Activated CD8-positive, alpha-beta T cell treated with anti-CD3 and anti-CD28 coated beads for 36 hours (primary cell): ENCODE measurements at regions not wholly inside any gene's neighbourhood (a gene's known extent, or its start where the extent isn't known, plus 50 kb on each side); places are given as distances from the start of the nearest gene placed in this dataset.

ENCODE experiments used
- ATAC-seq: fragments of 200-7000 bp; cut with Tn5 transposase; one replicate; pipeline ENCODE4 v1.10.0; 2021; ENCODE audit warnings: mild to moderate bottlenecking, moderate library complexity
- CTCF ChIA-PET: fragments of 350-600 bp; sonication (Branson Sonifier 250); formaldehyde crosslinking; loops from one replicate; lab custom pipeline; 2021; ENCODE audit warnings: antibody characterized with exemption; lab: Charles Lee
- POLR2A ChIA-PET: fragments of 350-600 bp; sonication (Branson Sonifier 250); formaldehyde crosslinking; loops from one replicate; lab custom pipeline; 2021; ENCODE audit warnings: antibody characterized with exemption; lab: Charles Lee
- DNase-seq: peaks from one replicate; pipeline ENCODE4 v3.0.0-alpha.2; 2020
- H3K27ac Mint-ChIP-seq: one replicate; pipeline ENCODE4 v1.8.0; 2021; ENCODE audit warnings: mild to moderate bottlenecking, mixed read lengths
- H3K27me3 Mint-ChIP-seq: one replicate; pipeline ENCODE4 v1.8.0; 2021; ENCODE audit warnings: mixed read lengths
- H3K36me3 Mint-ChIP-seq: one replicate; pipeline ENCODE4 v1.8.0; 2021; ENCODE audit warnings: low read depth, mixed read lengths
- H3K4me1 Mint-ChIP-seq: one replicate; pipeline ENCODE4 v1.8.0; 2021; ENCODE audit warnings: low read depth, mixed read lengths
- H3K4me3 Mint-ChIP-seq: one replicate; pipeline ENCODE4 v1.8.0; 2021; ENCODE audit warnings: mild to moderate bottlenecking, moderate library complexity, mixed read lengths
- H3K9me3 Mint-ChIP-seq: one replicate; pipeline ENCODE4 v1.8.0; 2021; ENCODE audit warnings: mixed read lengths
- intact Hi-C: fragments of 100-400 bp; cut with micrococcal nuclease; formaldehyde crosslinking; loops from one replicate; pipeline ENCODE4 v1.10.0; 2022
- TF ChIP-seq, protein P1 (sequence below): fragments of 200-600 bp; IDR thresholded peaks from one replicate; pipeline ENCODE4 v1.8.0; 2022; ENCODE audit warnings: antibody characterized with exemption, mild to moderate bottlenecking

DNA sequence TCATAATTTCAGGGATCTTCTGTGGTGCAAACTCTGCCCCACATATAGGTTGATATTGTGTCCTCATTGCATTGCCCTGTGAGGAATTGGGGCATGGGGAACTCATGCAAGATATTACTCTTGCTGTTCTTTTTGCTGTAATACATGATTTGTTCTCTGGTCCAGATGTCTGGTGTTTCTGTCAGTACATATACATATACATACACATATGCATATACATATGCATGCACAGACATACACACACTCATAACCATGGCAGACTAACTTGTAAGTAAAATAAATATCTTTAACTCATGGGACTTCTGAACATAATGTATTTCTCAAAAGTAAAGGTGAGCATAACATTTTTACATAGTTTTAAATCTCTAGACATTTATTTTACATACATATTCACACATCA, 438.3 kb downstream of the CD109 start:
- DNase-seq (no peak), ATAC-seq (no peak)
- intact Hi-C loops, result no loop called here
- ChIA-PET CTCF (no interaction called here), POLR2A (no interaction called here)
- no peaks in the 10 kb centered on the region for H3K27me3 Mint-ChIP-seq
- no peaks in the 10 kb centered on the region for H3K9me3 Mint-ChIP-seq
- TF ChIP-seq, protein P1, sequence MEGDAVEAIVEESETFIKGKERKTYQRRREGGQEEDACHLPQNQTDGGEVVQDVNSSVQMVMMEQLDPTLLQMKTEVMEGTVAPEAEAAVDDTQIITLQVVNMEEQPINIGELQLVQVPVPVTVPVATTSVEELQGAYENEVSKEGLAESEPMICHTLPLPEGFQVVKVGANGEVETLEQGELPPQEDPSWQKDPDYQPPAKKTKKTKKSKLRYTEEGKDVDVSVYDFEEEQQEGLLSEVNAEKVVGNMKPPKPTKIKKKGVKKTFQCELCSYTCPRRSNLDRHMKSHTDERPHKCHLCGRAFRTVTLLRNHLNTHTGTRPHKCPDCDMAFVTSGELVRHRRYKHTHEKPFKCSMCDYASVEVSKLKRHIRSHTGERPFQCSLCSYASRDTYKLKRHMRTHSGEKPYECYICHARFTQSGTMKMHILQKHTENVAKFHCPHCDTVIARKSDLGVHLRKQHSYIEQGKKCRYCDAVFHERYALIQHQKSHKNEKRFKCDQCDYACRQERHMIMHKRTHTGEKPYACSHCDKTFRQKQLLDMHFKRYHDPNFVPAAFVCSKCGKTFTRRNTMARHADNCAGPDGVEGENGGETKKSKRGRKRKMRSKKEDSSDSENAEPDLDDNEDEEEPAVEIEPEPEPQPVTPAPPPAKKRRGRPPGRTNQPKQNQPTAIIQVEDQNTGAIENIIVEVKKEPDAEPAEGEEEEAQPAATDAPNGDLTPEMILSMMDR, result no peak
- H3K4me1 Mint-ChIP-seq, result no peaks in the 10 kb centered on the region
- no peak overlapping the region for H3K4me3 Mint-ChIP-seq
- H3K36me3 Mint-ChIP-seq, result no peaks in the 10 kb centered on the region
- H3K27ac Mint-ChIP-seq, result no peak overlapping the region

DNA sequence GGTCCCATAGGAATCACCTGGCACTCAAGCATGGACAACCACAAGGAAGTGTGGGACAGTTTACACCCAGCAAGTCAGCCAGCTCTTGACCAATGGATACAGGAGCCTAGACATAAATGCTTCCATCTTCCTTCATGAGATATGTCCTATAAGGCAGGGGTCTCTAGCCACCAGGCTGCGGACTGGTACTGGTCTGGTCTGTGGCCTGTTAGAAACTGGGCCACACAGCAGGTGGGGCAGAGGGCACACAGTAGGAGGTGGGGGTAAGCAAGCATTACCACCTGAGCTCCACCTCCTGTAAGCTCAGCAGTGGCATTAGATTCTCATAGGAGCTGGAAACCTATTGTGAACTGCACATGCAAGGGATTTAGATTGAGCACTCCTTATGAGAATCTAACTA, 437.1 kb downstream of the CD109 start:
- no peak overlapping the region for H3K4me3 Mint-ChIP-seq
- TF ChIP-seq, protein P1, result no peak
- no peaks in the 10 kb centered on the region for H3K9me3 Mint-ChIP-seq
- ATAC-seq, result no peak
- H3K27ac Mint-ChIP-seq, result no peak overlapping the region
- intact Hi-C loops, result no loop called here
- ChIA-PET CTCF (no interaction called here), POLR2A (no interaction called here)
- DNase-seq, result no peak
- no peaks in the 10 kb centered on the region for H3K27me3 Mint-ChIP-seq
- H3K36me3 Mint-ChIP-seq, result no peaks in the 10 kb centered on the region
- no peaks in the 10 kb centered on the region for H3K4me1 Mint-ChIP-seq

DNA sequence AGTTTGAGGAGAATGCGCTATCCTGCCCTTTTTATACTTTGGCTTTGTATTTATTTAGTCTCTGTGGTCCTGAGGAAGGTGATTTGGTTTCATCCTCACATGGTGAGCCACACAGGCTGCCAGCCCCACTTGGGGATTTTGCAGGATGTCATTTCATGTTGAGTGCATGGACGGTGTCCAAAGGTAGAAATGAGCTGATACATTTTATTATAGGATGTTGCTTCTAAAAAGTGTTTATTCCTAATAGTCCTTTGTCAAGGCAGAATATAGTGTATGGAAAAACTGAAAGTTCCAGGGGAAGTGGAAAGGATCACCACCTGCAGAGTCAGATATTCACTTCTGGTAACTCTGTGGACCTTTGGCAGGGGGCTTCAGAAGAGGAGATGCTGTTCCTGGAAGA, 434.6 kb downstream of the CD109 start:
- H3K27me3 Mint-ChIP-seq, result no peaks in the 10 kb centered on the region
- ChIA-PET CTCF (no interaction called here), POLR2A (interaction anchor here (0.6 kb wide), 1 partner anchor 261 kb away, joined by 3 read pairs; no protein-coding TSS in a partner anchor)
- no peak overlapping the region for H3K4me3 Mint-ChIP-seq
- intact Hi-C loops, result no loop called here
- no peak for DNase-seq
- no peak for ATAC-seq
- H3K27ac Mint-ChIP-seq, result no peak overlapping the region
- H3K9me3 Mint-ChIP-seq, result no peaks in the 10 kb centered on the region
- TF ChIP-seq, protein P1, result no peak
- no peaks in the 10 kb centered on the region for H3K36me3 Mint-ChIP-seq
- no peaks in the 10 kb centered on the region for H3K4me1 Mint-ChIP-seq

DNA sequence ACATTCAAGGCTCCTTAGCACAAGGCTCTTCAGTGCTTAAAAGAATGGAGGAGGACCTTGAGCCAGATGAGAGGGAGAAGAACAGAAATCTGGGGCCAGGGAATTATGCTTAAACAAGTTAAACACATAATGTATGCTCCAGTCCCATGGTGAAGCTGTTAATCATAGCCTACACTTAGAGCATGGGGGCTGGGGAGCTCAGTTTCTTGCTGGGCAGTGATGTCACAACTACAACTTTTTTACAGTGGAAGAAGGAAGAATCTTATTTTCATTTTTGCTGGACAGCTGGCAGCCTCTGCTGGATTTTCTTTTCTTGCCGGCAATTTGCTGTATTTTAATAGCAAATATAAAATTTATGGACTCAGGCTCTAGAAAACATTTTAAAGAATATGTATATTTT, 432.5 kb downstream of the CD109 start:
- Mint-ChIP-seq H3K27ac (no peak overlapping the region), H3K27me3 (no peaks in the 10 kb centered on the region), H3K4me1 (no peaks in the 10 kb centered on the region), H3K9me3 (no peaks in the 10 kb centered on the region), H3K4me3 (no peak overlapping the region), H3K36me3 (no peaks in the 10 kb centered on the region)
- ChIA-PET POLR2A (no interaction called here), CTCF (no interaction called here)
- intact Hi-C loops, result no loop called here
- no peak for ATAC-seq
- no peak for DNase-seq
- TF ChIP-seq, protein P1, result no peak

DNA sequence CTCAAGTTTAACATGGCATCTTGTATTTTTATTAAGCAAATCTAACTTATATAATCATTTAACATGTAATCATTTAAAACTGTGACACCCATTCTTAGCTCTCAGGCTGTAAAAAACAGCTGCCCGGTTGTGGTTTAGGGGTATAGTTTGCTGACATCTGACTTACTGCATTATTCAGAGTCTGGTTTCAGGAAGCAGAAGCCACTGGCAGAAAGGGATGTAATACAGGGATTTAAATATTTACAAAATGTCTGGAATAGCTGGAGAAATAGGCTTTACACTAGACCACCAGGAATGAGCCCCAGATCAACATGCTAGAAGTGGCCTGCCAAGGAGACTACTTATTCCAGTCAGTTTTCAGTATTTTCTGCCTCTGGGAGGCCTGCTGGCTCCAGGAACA, 421.1 kb downstream of the CD109 start:
- no peak overlapping the region for H3K27ac Mint-ChIP-seq
- H3K4me1 Mint-ChIP-seq, result no peaks in the 10 kb centered on the region
- ChIA-PET POLR2A (no interaction called here), CTCF (no interaction called here)
- no peaks in the 10 kb centered on the region for H3K36me3 Mint-ChIP-seq
- peaks cover 5% of the 10 kb centered on the region for H3K27me3 Mint-ChIP-seq
- peaks cover 2% of the 10 kb centered on the region for H3K9me3 Mint-ChIP-seq
- DNase-seq (no peak), ATAC-seq (no peak)
- TF ChIP-seq, protein P1, result no peak
- no peak overlapping the region for H3K4me3 Mint-ChIP-seq
- intact Hi-C loops, result no loop called here
